CD14-positive monocyte (primary cell): ENCODE measurements at regions not wholly inside any gene's neighbourhood (a gene's known extent, or its start where the extent isn't known, plus 50 kb on each side); places are given as distances from the start of the nearest gene placed in this dataset.

Experiments
- DNase-seq, 3 donors: peaks; one replicate each; pipeline ENCODE4 v3.0.0-alpha.2; 2011 to 2022
- H2AFZ ChIP-seq: 2 replicates; pipeline ENCODE4 v1.6.0; 2012; ENCODE audit warnings: mild to moderate bottlenecking, low read depth, low read length, inconsistent platforms; ENCODE audit not compliant: insufficient read depth, poor library complexity, severe bottlenecking
- H3K27ac ChIP-seq, 2 donors: 1 replicate in 1 of 2; 2 replicates in 1 of 2; pipeline ENCODE4 v1.5.1; 2012 to 2013; ENCODE audit warnings: low read length in 2 of 2, control low read depth in 1 of 2, inconsistent platforms in 1 of 2, low read depth in 1 of 2, mild to moderate bottlenecking in 1 of 2
- H3K27me3 ChIP-seq, 2 donors: one replicate each; pipeline versions ENCODE4 v1.6.0 to v1.6.1; 2011 to 2013; ENCODE audit warnings: low read length in 2 of 2; ENCODE audit not compliant: control insufficient read depth in 2 of 2, insufficient read depth in 2 of 2
- H3K36me3 ChIP-seq, 2 donors: replicated peaks in 1 of 2; 1 replicate in 1 of 2; 2 replicates in 1 of 2; pipeline versions ENCODE4 v1.5.1 to v1.6.1; 2012 to 2013; ENCODE audit warnings: low read length in 2 of 2, control low read depth in 1 of 2, inconsistent platforms in 1 of 2, mild to moderate bottlenecking in 1 of 2; ENCODE audit not compliant: insufficient read depth in 2 of 2, control insufficient read depth in 1 of 2
- H3K4me1 ChIP-seq, 2 donors: 1 replicate in 1 of 2; 2 replicates in 1 of 2; pipeline versions ENCODE4 v1.5.1 to v1.6.1; 2012 to 2013; ENCODE audit warnings: low read length in 2 of 2, control low read depth in 1 of 2, inconsistent platforms in 1 of 2, mild to moderate bottlenecking in 1 of 2, moderate library complexity in 1 of 2; ENCODE audit not compliant: insufficient read depth in 2 of 2, control insufficient read depth in 1 of 2
- H3K4me2 ChIP-seq: replicated peaks from 2 replicates; pipeline ENCODE3; 2012; ENCODE audit warnings: low read length, moderate library complexity, mild to moderate bottlenecking; ENCODE audit not compliant: poor library complexity, severe bottlenecking; ENCODE audit errors: extremely low read depth
- H3K4me3 ChIP-seq, 3 experiments: fragments of 200-600 bp in 1 of 3; sonication (generic) in 1 of 3; replicated peaks in 1 of 3; 1 replicate in 2 of 3; 2 replicates in 1 of 3; pipeline ENCODE4 v1.5.1; 2011 to 2013; ENCODE audit warnings: low read length in 3 of 3, mild to moderate bottlenecking in 3 of 3, control low read depth in 2 of 3, low read depth in 2 of 3, inconsistent platforms in 1 of 3, moderate library complexity in 1 of 3
- H3K79me2 ChIP-seq: 2 replicates; pipeline ENCODE4 v1.6.0; 2012; ENCODE audit warnings: mild to moderate bottlenecking, control low read depth, inconsistent platforms, low read length, moderate library complexity; ENCODE audit not compliant: insufficient read depth
- H3K9ac ChIP-seq: 2 replicates; pipeline ENCODE4 v1.6.0; 2017; ENCODE audit warnings: low read length, mild to moderate bottlenecking; ENCODE audit not compliant: insufficient read depth, poor library complexity, severe bottlenecking
- H3K9me3 ChIP-seq, 2 donors: replicated peaks in 1 of 2; 1 replicate in 1 of 2; 2 replicates in 1 of 2; pipeline versions ENCODE4 v1.5.1 to v1.6.1; 2012 to 2013; ENCODE audit warnings: low read length in 2 of 2, control low read depth in 1 of 2; ENCODE audit not compliant: control insufficient read depth in 1 of 2, insufficient read depth in 1 of 2
- H4K20me1 ChIP-seq: 2 replicates; pipeline ENCODE4 v1.6.0; 2012; ENCODE audit warnings: mild to moderate bottlenecking, low read length, control low read depth, moderate library complexity; ENCODE audit not compliant: insufficient read depth
- H3K27ac Mint-ChIP-seq, 7 donors: one replicate each; pipeline ENCODE4 v1.8.0; 2020; ENCODE audit warnings: mild to moderate bottlenecking in 7 of 7, mixed read lengths in 7 of 7, moderate library complexity in 6 of 7, inconsistent platforms in 2 of 7
- H3K27me3 Mint-ChIP-seq, 3 donors: one replicate each; pipeline ENCODE4 v1.8.0; 2021 to 2022; ENCODE audit warnings: low read depth in 3 of 3, mild to moderate bottlenecking in 3 of 3, mixed read lengths in 3 of 3, moderate library complexity in 3 of 3, inconsistent platforms in 1 of 3
- H3K36me3 Mint-ChIP-seq, 2 donors: one replicate each; pipeline ENCODE4 v1.8.0; 2020; ENCODE audit warnings: mixed read lengths in 2 of 2, inconsistent platforms in 1 of 2, mild to moderate bottlenecking in 1 of 2
- H3K4me1 Mint-ChIP-seq: one replicate; pipeline ENCODE4 v1.8.0; 2020; ENCODE audit warnings: mild to moderate bottlenecking, mixed read lengths
- H3K4me3 Mint-ChIP-seq, 2 donors: one replicate each; pipeline ENCODE4 v1.8.0; 2020; ENCODE audit warnings: mild to moderate bottlenecking in 2 of 2, mixed read lengths in 2 of 2, moderate library complexity in 1 of 2
- H3K9me3 Mint-ChIP-seq, 7 donors: one replicate each; pipeline ENCODE4 v1.8.0; 2020 to 2022; ENCODE audit warnings: mixed read lengths in 7 of 7, mild to moderate bottlenecking in 6 of 7, moderate library complexity in 6 of 7, inconsistent platforms in 2 of 7
- CTCF ChIP-seq: fragments of 200-600 bp; IDR thresholded peaks from one replicate; pipeline ENCODE4 v1.8.0; 2022; ENCODE audit warnings: antibody characterized with exemption, mild to moderate bottlenecking
- WGBS: methylation state at CpG from one replicate; pipeline ENCODE4 v1.1.5; 2013; ENCODE audit warnings: missing lambda C conversion rate; ENCODE audit not compliant: insufficient coverage; 5-methylcytosine and 5-hydroxymethylcytosine counted together
- intact Hi-C, 2 donors: fragments of 100-400 bp; cut with micrococcal nuclease; formaldehyde crosslinking; loops; one replicate each; pipeline versions ENCODE4 v1.15.0 to v1.15.1; 2023

- Histone ChIP-seq H3K9ac (no peak overlapping the region), H3K27ac (no peak overlapping the region), H2AFZ (no peak overlapping the region), H3K79me2 (no peaks in the 10 kb centered on the region), H4K20me1 (no peaks in the 10 kb centered on the region), H3K27me3 (peaks cover 0 to 2% of the 10 kb centered on the region in 2 donors), H3K4me2 (no peak overlapping the region), H3K9me3 (no peaks in the 10 kb centered on the region), H3K4me1 (no peaks in the 10 kb centered on the region), H3K4me3 (no peak overlapping the region), H3K36me3 (no peaks in the 10 kb centered on the region)
- no peaks in the 10 kb centered on the region for H3K4me1 Mint-ChIP-seq
- no peak overlapping the region for H3K4me3 Mint-ChIP-seq
- TF ChIP-seq CTCF: no peak
- peaks cover 2 to 6% (median 4%) of the 10 kb centered on the region in 3 donors for H3K27me3 Mint-ChIP-seq
- DNase-seq: no peak
- peaks cover 0 to 2% (median 0%) of the 10 kb centered on the region in 7 donors for H3K9me3 Mint-ChIP-seq
- no peaks in the 10 kb centered on the region for H3K36me3 Mint-ChIP-seq
- intact Hi-C loops: no loop called here
- H3K27ac Mint-ChIP-seq: no peak overlapping the region
Measured at GRCh38 chr6:53989504-53989903, 121.7 kb upstream of the MLIP start.

GRCh38 chr6:53992522-53992921 is 118.7 kb upstream of the MLIP start:
- DNase-seq: no peak
- no CpG with 5 or more reads among the region's 3 CpGs for WGBS
- Histone ChIP-seq H3K4me3 (no peak overlapping the region), H3K79me2 (no peaks in the 10 kb centered on the region), H3K27me3 (no peaks in the 10 kb centered on the region), H3K9ac (no peak overlapping the region), H3K27ac (no peak overlapping the region), H3K4me1 (no peaks in the 10 kb centered on the region), H3K4me2 (no peak overlapping the region), H4K20me1 (no peaks in the 10 kb centered on the region), H2AFZ (no peak overlapping the region), H3K36me3 (no peaks in the 10 kb centered on the region), H3K9me3 (no peaks in the 10 kb centered on the region)
- peaks cover 0 to 2% (median 0%) of the 10 kb centered on the region in 7 donors for H3K9me3 Mint-ChIP-seq
- peaks cover 0 to 4% (median 3%) of the 10 kb centered on the region in 3 donors for H3K27me3 Mint-ChIP-seq
- TF ChIP-seq CTCF: no peak
- no peak overlapping the region for H3K27ac Mint-ChIP-seq
- intact Hi-C loops: no loop called here
- H3K4me3 Mint-ChIP-seq: no peak overlapping the region
- H3K4me1 Mint-ChIP-seq: no peaks in the 10 kb centered on the region
- no peaks in the 10 kb centered on the region for H3K36me3 Mint-ChIP-seq
